Esophagus muscularis mucosa (tissue), 4 donors: ENCODE measurements at regions not wholly inside any gene's neighbourhood (a gene's known extent, or its start where the extent isn't known, plus 50 kb on each side); places are given as distances from the start of the nearest gene placed in this dataset.
"Not testable (repeated sequence)": the region's sequence is repeated elsewhere in the genome, so short reads cannot be mapped to it uniquely, and the experiment has no call there.

ENCODE experiments used
- DNase-seq: peaks from one replicate; pipeline ENCODE4 v3.0.0-alpha.2; 2017; ENCODE audit errors: extremely low spot score
- H3K27ac ChIP-seq, 4 donors: fragments of 200-600 bp; sonication (generic); replicated peaks in 1 of 4; 1 replicate in 3 of 4; 2 replicates in 1 of 4; pipeline ENCODE4 v1.5.1; 2016 to 2019; ENCODE audit warnings: mild to moderate bottlenecking in 1 of 4
- H3K27me3 ChIP-seq, 4 donors: fragments of 200-600 bp; sonication (generic); one replicate each; pipeline versions ENCODE4 v1.5.1 to v1.6.0; 2016 to 2019
- H3K36me3 ChIP-seq, 4 donors: fragments of 200-600 bp; sonication (generic); one replicate each; pipeline ENCODE4 v1.5.1; 2016 to 2019
- H3K4me1 ChIP-seq, 4 donors: fragments of 200-600 bp; sonication (generic); one replicate each; pipeline ENCODE4 v1.5.1; 2016 to 2019
- H3K4me3 ChIP-seq, 4 donors: fragments of 200-600 bp; sonication (generic); 1 replicate in 2 of 4; 2 replicates in 2 of 4; pipeline ENCODE4 v1.5.1; 2016 to 2019; ENCODE audit warnings: mild to moderate bottlenecking in 4 of 4, moderate library complexity in 1 of 4
- H3K9me3 ChIP-seq, 4 donors: fragments of 200-600 bp; sonication (generic); 1 replicate in 3 of 4; 2 replicates in 1 of 4; pipeline ENCODE4 v1.5.1; 2016 to 2019
- EP300 ChIP-seq: sonication (generic); formaldehyde crosslinking; IDR thresholded peaks from one replicate; pipeline ENCODE4 v1.6.1; 2017; ENCODE audit warnings: antibody characterized with exemption
- POLR2A ChIP-seq: fragments of 450-650 bp; IDR thresholded peaks from one replicate; pipeline ENCODE4 v1.6.1; 2017; ENCODE audit warnings: antibody characterized with exemption, moderate library complexity, mild to moderate bottlenecking, low read depth
- POLR2AphosphoS5 ChIP-seq, 2 donors: sonication (generic); formaldehyde crosslinking; IDR thresholded peaks; one replicate each; pipeline ENCODE4 v1.6.1; 2017; ENCODE audit warnings: antibody characterized with exemption in 2 of 2
- WGBS: methylation state at CpG from one replicate; pipeline ENCODE4 v1.1.5; 2018; 5-methylcytosine and 5-hydroxymethylcytosine counted together
- intact Hi-C: fragments of 100-400 bp; cut with DNase I; formaldehyde crosslinking; loops from one replicate; pipeline ENCODE4 v1.15.1; 2023
- TF ChIP-seq, protein P1 (sequence below), 3 experiments: fragments of 200-600 bp in 2 of 3; fragments of 450-650 bp in 1 of 3; sonication (generic) in 2 of 3; IDR thresholded peaks; one replicate each; pipeline ENCODE4 v1.5.1; 2017 to 2019; ENCODE audit warnings: antibody characterized with exemption in 3 of 3, mild to moderate bottlenecking in 2 of 3, moderate library complexity in 1 of 3

DNA sequence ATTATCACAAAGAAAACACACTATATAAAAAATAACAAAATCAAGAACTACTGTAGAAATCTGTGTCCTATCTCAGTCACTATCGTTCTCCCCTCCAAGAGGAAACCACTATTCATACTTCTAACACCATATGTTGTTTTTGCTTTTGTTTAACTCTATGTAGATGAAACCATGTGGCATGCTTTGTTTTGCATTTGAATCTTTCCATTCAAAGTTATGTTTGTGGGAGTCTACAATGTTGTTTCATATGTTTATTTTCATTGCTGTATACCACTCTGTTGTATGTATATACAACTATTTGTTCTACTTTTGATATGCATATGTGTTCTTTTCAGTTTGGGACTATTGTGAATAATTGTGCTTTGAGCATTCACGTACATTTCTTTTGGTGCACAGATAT is 116.1 kb downstream of the PABPC4L start:
- intact Hi-C loops, result no loop called here
- Histone ChIP-seq H3K9me3 (no peaks in the 10 kb centered on the region), H3K27ac (no peak overlapping the region), H3K27me3 (no peaks in the 10 kb centered on the region), H3K4me3 (no peak overlapping the region), H3K4me1 (no peaks in the 10 kb centered on the region), H3K36me3 (no peaks in the 10 kb centered on the region)
- TF ChIP-seq EP300 (no peak), POLR2AphosphoS5 (IDR thresholded peaks at IDR 0.05) (no peak), POLR2A (no peak)
- TF ChIP-seq, protein P1, sequence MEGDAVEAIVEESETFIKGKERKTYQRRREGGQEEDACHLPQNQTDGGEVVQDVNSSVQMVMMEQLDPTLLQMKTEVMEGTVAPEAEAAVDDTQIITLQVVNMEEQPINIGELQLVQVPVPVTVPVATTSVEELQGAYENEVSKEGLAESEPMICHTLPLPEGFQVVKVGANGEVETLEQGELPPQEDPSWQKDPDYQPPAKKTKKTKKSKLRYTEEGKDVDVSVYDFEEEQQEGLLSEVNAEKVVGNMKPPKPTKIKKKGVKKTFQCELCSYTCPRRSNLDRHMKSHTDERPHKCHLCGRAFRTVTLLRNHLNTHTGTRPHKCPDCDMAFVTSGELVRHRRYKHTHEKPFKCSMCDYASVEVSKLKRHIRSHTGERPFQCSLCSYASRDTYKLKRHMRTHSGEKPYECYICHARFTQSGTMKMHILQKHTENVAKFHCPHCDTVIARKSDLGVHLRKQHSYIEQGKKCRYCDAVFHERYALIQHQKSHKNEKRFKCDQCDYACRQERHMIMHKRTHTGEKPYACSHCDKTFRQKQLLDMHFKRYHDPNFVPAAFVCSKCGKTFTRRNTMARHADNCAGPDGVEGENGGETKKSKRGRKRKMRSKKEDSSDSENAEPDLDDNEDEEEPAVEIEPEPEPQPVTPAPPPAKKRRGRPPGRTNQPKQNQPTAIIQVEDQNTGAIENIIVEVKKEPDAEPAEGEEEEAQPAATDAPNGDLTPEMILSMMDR (IDR thresholded peaks at IDR 0.05), result no peak
- WGBS, result 79% methylated on average over 2 of the region's 2 CpGs
- DNase-seq, result no peak

DNA sequence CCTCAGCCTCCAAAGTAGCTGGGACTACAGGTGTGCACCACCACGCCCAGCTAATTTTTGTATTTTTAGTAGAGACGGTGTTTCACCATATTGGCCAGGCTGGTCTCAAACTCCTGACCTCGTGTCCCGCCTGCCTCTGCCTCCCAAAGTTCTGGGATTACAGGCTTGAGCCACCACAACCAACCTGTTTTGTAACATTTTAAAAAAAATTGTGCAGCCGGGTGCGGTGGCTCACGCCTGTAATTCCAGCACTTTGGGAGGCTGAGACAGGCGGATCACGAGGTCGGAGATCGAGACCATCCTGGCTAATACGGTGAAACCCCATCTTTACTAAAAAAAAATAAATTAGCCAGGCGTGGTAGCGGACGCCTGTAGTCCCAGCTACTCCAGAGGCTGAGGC is 122.5 kb downstream of the PABPC4L start:
- H3K4me1 ChIP-seq, H3K36me3 ChIP-seq, H3K9me3 ChIP-seq, intact Hi-C loops, H3K27ac ChIP-seq, H3K4me3 ChIP-seq, DNase-seq, H3K27me3 ChIP-seq: not testable (repeated sequence)
- WGBS, result 100% methylated on average over 15 of the region's 15 CpGs

DNA sequence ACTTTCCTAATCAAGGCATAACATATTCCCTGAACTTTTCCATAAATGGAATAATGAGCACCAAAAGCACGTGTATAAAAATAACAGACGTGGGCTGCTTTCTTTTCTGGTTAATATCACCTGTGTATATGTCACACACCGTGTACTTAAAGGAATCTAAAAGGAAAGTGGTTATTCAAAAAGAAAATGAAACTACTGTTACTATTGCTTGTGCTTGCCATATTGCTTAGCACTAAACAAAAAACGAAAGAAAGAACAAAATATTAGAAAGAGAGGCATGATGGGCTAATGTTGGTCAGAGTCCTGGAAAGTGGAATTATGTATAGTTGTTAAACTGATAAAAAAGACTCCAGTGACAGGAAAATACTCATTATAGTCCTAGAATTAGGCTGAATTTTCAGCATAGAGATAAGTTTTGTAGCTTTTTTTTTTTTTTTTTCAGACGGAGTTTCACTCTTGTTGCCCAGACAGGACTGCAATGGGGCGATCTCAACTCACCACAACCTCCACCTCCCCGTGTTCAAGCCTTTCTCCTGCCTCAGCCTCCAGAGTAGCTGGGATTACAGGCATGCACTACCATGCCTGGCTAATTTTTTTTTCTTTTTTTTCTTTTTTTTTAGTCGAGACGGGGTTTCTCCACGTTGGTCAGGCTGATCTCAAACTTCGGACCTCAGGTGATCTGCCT is 123.2 kb downstream of the PABPC4L start:
- TF ChIP-seq, protein P1 (IDR thresholded peaks at IDR 0.05), result no peak
- TF ChIP-seq POLR2A (no peak), EP300 (no peak), POLR2AphosphoS5 (IDR thresholded peaks at IDR 0.05) (no peak)
- no peak for DNase-seq
- Histone ChIP-seq H3K4me3 (no peak overlapping the region), H3K4me1 (no peaks in the 10 kb centered on the region), H3K27ac (no peak overlapping the region), H3K9me3 (no peaks in the 10 kb centered on the region), H3K36me3 (no peaks in the 10 kb centered on the region), H3K27me3 (no peaks in the 10 kb centered on the region)
- 71% methylated on average over 11 of the region's 11 CpGs for WGBS
- intact Hi-C loops, result no loop called here

DNA sequence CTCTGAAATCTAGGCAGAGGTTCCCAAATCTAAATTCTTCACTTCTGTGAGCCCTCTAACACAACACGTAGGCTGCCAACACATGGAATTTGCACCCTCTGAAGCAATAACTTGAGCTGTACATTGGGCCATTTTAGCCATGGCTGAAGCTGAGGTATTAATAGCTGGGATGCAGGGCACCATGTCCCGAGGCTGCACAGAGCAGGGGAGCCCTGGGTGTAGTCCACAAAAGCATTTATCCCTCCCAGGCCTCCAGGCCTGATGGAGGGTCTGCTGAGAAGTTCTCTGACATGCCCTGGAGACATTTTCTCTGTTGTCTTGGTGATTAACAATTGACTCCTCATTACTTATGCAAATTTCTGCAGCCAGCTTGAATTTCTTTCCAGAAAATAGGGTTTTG is 127.9 kb downstream of the PABPC4L start:
- intact Hi-C loops, result no loop called here
- 94% methylated on average over 2 of the region's 2 CpGs for WGBS
- H3K27ac ChIP-seq, result no peak overlapping the region
- no peaks in the 10 kb centered on the region for H3K9me3 ChIP-seq
- H3K36me3 ChIP-seq, result no peaks in the 10 kb centered on the region
- no peak overlapping the region for H3K4me3 ChIP-seq
- H3K27me3 ChIP-seq, result no peaks in the 10 kb centered on the region
- no peak for DNase-seq
- TF ChIP-seq POLR2AphosphoS5 (IDR thresholded peaks at IDR 0.05) (no peak), EP300 (no peak), POLR2A (no peak)
- TF ChIP-seq, protein P1 (IDR thresholded peaks at IDR 0.05), result no peak
- H3K4me1 ChIP-seq, result no peaks in the 10 kb centered on the region

DNA sequence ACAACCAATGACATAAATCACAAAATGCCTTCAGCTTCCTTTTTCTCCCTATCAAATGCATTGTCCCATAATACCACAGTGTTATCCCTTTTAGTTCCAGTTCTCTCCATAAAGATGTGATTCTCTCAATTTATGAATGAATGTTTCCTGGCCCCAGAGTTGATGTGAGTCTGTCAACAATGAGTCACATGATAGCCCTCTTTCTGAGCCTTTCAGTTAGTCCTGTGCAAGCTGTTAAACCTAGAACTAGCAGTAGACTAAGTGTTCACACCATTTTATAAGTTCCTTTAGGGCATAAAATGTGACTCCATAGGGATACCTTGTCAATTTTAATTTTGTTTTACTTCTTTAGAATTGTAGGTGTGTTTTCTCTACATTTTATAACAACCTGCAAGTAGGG is 129.5 kb downstream of the PABPC4L start:
- H3K27me3 ChIP-seq, result no peaks in the 10 kb centered on the region
- no peaks in the 10 kb centered on the region for H3K9me3 ChIP-seq
- no peak overlapping the region for H3K27ac ChIP-seq
- intact Hi-C loops, result no loop called here
- TF ChIP-seq POLR2A (no peak), EP300 (no peak), POLR2AphosphoS5 (IDR thresholded peaks at IDR 0.05) (no peak)
- TF ChIP-seq, protein P1 (IDR thresholded peaks at IDR 0.05), result no peak
- no peaks in the 10 kb centered on the region for H3K36me3 ChIP-seq
- no peak for DNase-seq
- H3K4me3 ChIP-seq, result no peak overlapping the region
- no peaks in the 10 kb centered on the region for H3K4me1 ChIP-seq
